Activated T-helper 17 cell treated with anti-CD3 and anti-CD28 coated beads, Interleukin-2, amount 50 U/mL, for 72 hours (primary cell): ENCODE measurements at regions not wholly inside any gene's neighbourhood (a gene's known extent, or its start where the extent isn't known, plus 50 kb on each side); places are given as distances from the start of the nearest gene placed in this dataset.
"Not testable (repeated sequence)": the region's sequence is repeated elsewhere in the genome, so short reads cannot be mapped to it uniquely, and the experiment has no call there.

Experiments
- ATAC-seq: fragments of 150-1000 bp; cut with Tn5 transposase; replicated peaks from 2 replicates; pipeline ENCODE4 v1.10.0; 2021; ENCODE audit warnings: mild to moderate bottlenecking, moderate library complexity
- H3K27ac Mint-ChIP-seq: one replicate; pipeline ENCODE4 v1.8.0; 2022; ENCODE audit warnings: mixed read lengths
- H3K27me3 Mint-ChIP-seq: one replicate; pipeline ENCODE4 v1.8.0; 2022; ENCODE audit warnings: mixed read lengths
- H3K36me3 Mint-ChIP-seq: one replicate; pipeline ENCODE4 v1.8.0; 2022; ENCODE audit warnings: low read depth, mild to moderate bottlenecking, mixed read lengths
- H3K4me1 Mint-ChIP-seq: one replicate; pipeline ENCODE4 v1.8.0; 2022; ENCODE audit warnings: mixed read lengths
- H3K4me3 Mint-ChIP-seq: one replicate; pipeline ENCODE4 v1.8.0; 2022; ENCODE audit warnings: mild to moderate bottlenecking, mixed read lengths
- H3K9me3 Mint-ChIP-seq: one replicate; pipeline ENCODE4 v1.8.0; 2022; ENCODE audit warnings: mixed read lengths

DNA sequence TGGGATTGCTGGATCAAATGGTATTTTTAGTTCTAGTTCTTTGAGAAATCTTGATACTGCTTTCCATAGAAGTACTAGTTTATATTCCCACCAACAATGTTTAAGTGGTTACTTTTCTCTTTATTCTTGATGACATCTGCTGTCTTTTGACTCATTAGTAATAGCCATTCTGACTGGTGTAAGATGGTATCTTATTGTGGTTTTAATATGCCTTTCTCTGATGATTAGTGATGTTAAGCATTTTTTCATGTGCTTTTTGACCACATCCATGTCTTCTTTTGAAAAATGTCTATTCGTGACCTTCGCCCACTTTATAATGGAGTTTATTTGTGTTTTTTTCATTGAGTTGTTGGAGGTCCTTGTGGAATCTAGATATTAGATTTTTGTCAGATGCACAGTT is 865.7 kb downstream of the SLC6A15 start:
- no peak for ATAC-seq
- Mint-ChIP-seq H3K27me3 (no peaks in the 10 kb centered on the region), H3K4me3 (no peak overlapping the region), H3K27ac (no peak overlapping the region), H3K36me3 (no peaks in the 10 kb centered on the region), H3K4me1 (no peaks in the 10 kb centered on the region), H3K9me3 (no peaks in the 10 kb centered on the region)

DNA sequence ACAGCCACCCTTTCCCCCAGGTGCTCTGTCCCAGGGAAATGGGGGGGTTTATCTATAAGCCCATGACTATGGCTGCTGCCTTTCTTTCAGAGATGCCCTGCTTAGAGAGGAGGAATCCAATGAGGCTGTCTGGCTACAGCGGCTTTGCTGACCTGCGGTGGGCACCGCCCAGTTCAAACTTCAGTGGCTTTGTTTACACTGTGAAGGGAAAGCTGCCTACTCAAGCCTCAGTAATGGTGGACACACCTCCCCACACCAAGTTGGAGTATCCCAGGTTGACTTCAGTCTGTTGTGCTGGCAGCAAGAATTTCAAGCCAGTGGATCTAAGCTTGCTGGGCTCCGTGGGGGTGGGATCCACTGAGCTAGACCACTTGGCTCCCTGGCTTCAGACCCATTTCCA is 869.2 kb downstream of the SLC6A15 start:
- Mint-ChIP-seq H3K4me1 (no peaks in the 10 kb centered on the region), H3K36me3 (no peaks in the 10 kb centered on the region), H3K27ac (no peak overlapping the region), H3K4me3 (no peak overlapping the region), H3K27me3 (no peaks in the 10 kb centered on the region), H3K9me3 (no peaks in the 10 kb centered on the region)
- no peak for ATAC-seq

DNA sequence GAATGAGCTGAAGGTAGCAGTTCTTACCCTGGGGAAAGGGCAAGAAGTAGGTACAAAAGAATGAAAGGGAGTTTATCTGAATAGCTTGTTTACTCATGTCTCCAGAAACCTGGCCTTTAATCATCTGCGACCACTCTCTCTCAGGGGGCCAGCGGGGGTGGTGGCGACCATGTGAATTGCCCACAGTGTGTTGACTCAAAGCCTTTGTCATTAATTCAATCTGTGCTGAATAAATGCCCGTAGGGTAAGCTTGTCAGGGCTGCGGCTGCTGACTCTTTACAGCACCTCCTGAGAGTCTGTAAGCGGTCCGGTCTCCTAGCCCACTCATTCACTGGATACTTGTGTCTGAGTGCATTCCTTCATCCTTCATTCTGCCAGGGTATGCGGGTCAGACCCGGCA is 874.4 kb downstream of the SLC6A15 start:
- Mint-ChIP-seq H3K27ac (no peak overlapping the region), H3K4me1 (no peaks in the 10 kb centered on the region)

GRCh38 chr12:84036912-84037311 is 875.7 kb downstream of the SLC6A15 start:
- ATAC-seq, result no peak
- Mint-ChIP-seq H3K27me3 (no peaks in the 10 kb centered on the region), H3K4me3 (no peak overlapping the region), H3K27ac (no peak overlapping the region), H3K36me3 (no peaks in the 10 kb centered on the region), H3K9me3 (no peaks in the 10 kb centered on the region), H3K4me1 (no peaks in the 10 kb centered on the region)

More for the DNA sequence above, 874.4 kb downstream of the SLC6A15 start:
- H3K27me3 Mint-ChIP-seq, result no peaks in the 10 kb centered on the region
- H3K4me3 Mint-ChIP-seq, result no peak overlapping the region
- H3K9me3 Mint-ChIP-seq, result no peaks in the 10 kb centered on the region
- no peak for ATAC-seq
- H3K36me3 Mint-ChIP-seq, result no peaks in the 10 kb centered on the region

DNA sequence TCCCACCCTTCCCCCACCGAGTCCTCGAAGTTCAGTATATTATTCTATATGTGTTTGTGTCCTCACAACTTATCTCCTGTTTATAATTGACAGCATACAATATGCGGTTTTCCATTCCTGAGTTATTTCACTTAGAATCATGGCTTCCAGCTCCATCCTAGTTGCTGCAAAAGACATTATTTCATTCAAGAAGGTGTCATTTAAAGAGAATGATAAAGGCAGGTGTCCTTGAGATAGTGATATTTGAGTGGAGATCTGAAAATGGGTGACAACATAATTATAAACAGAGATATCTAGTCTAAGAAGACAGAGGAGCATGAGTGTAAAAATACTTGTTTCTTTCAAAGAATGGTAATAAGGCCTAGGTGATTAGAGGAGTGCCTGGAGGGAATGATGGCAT is 876.8 kb downstream of the SLC6A15 start:
- Mint-ChIP-seq H3K27ac (no peak overlapping the region), H3K4me3 (no peak overlapping the region), H3K27me3 (no peaks in the 10 kb centered on the region), H3K4me1 (no peaks in the 10 kb centered on the region), H3K36me3 (no peaks in the 10 kb centered on the region), H3K9me3 (no peaks in the 10 kb centered on the region)
- ATAC-seq, result no peak

DNA sequence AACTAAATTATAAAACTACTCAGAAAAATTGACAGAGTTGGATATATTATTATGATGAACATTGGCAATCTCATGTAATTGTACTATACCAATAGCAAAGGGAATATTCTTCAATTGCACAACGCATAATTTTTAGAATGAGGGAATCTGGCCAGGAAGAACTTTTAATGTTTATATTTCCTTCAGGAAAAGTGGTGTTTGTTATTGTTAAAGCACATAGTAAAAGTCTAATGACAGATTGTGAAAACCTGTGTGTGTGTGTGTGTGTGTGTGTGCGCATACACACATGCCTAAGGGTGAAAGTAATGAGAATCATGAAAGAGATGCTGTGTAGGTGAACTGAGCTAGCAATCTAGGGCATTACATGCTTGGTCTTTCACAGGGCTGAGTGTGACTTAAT is 877.7 kb downstream of the SLC6A15 start:
- no peaks in the 10 kb centered on the region for H3K27me3 Mint-ChIP-seq
- ATAC-seq, result no peak
- no peaks in the 10 kb centered on the region for H3K36me3 Mint-ChIP-seq
- no peaks in the 10 kb centered on the region for H3K9me3 Mint-ChIP-seq
- no peak overlapping the region for H3K27ac Mint-ChIP-seq
- H3K4me1 Mint-ChIP-seq, result no peaks in the 10 kb centered on the region
- H3K4me3 Mint-ChIP-seq, result no peak overlapping the region

DNA sequence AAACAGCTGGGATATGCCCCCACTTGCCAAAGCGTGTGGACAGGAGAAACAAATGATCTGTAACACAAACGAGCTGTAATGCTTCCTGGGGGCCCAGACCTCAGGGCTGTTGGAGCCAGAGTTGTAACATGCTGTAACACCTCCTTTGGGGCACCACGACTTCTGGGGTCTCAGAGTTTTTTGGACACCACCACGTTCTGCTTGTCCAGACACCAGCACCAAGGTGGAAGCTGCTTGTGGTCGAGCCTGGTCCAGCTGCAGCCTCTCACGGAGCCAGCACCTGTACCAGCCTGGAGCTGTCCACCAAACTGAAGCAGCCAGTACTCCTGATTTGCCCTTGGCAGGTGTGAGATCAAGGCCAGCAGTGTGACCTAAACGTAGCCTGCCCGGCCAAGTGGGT is 879.4 kb downstream of the SLC6A15 start:
- peaks cover 4% of the 10 kb centered on the region for H3K9me3 Mint-ChIP-seq
- no peaks in the 10 kb centered on the region for H3K27me3 Mint-ChIP-seq
- no peak for ATAC-seq
- H3K4me3 Mint-ChIP-seq, result no peak overlapping the region
- H3K27ac Mint-ChIP-seq, result no peak overlapping the region
- H3K4me1 Mint-ChIP-seq, result no peaks in the 10 kb centered on the region
- no peaks in the 10 kb centered on the region for H3K36me3 Mint-ChIP-seq

DNA sequence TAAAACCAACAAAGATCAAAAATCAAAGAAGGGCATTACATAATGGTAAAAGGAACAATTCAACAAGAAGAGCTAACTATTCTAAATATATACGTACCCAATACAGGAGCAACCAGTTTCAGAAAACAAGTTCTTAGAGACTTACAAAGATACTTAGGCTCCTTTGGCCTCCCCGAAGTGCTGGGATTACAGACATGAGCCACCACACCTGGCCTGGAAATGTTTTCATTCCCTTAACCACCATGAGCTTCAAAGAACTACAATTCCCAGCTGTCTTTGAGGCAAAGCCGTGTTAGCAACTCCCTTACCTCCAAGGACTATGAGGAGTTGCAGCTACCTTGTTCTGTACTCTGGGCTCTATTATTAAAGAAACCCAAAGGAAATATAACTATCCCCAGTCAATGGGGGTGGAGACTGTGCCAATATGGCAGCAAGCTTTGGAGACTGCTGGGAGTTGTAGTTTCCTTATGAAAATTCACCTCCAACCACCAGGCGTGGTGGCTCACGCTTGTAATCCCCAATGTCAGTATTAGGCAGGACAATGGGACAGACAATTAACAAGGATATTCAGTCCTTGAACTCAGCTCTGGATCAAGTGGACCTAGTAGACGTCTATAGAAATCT is 893.9 kb downstream of the SLC6A15 start:
- not testable (repeated sequence) for ATAC-seq, H3K4me1 Mint-ChIP-seq, H3K27me3 Mint-ChIP-seq, H3K27ac Mint-ChIP-seq, H3K4me3 Mint-ChIP-seq, H3K36me3 Mint-ChIP-seq
- H3K9me3 Mint-ChIP-seq, result peaks cover 12% of the 10 kb centered on the region

GRCh38 chr12:84016956-84017355 is 895.6 kb downstream of the SLC6A15 start:
- peaks cover 18% of the 10 kb centered on the region for H3K9me3 Mint-ChIP-seq
- no peak for ATAC-seq
- H3K36me3 Mint-ChIP-seq, result no peaks in the 10 kb centered on the region
- H3K27me3 Mint-ChIP-seq, result no peaks in the 10 kb centered on the region
- no peak overlapping the region for H3K27ac Mint-ChIP-seq
- no peaks in the 10 kb centered on the region for H3K4me1 Mint-ChIP-seq
- H3K4me3 Mint-ChIP-seq, result no peak overlapping the region

- ATAC-seq, result no peak
- no peaks in the 10 kb centered on the region for H3K9me3 Mint-ChIP-seq
- no peaks in the 10 kb centered on the region for H3K4me1 Mint-ChIP-seq
- no peaks in the 10 kb centered on the region for H3K27me3 Mint-ChIP-seq
- no peak overlapping the region for H3K27ac Mint-ChIP-seq
- H3K4me3 Mint-ChIP-seq, result no peak overlapping the region
- no peaks in the 10 kb centered on the region for H3K36me3 Mint-ChIP-seq
These were observed 915.2 kb downstream of the SLC6A15 start for GRCh38 chr12:83997423-83997822.

- no peaks in the 10 kb centered on the region for H3K4me1 Mint-ChIP-seq
These were observed 915.9 kb downstream of the SLC6A15 start for GRCh38 chr12:83996671-83997070.

DNA sequence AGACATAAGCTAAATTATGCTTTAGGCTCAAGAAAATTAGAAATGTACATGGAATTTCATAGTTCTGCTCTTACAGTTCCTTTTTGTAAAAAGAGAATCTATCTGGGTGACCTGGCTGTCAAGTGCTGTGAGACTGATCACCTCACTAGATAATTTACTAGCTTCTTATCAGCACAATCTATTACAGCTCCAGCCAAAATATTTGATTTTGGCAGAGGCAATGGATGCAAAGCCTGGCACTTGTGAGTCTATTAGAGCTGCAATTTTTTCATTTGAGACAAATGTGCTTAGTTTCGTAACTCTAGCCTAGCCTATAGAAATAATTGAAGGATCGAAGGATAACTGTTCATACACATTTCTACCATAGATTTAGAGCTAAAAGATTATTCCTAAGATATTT is 927.5 kb downstream of the SLC6A15 start:
- Mint-ChIP-seq H3K9me3 (no peaks in the 10 kb centered on the region), H3K27me3 (no peaks in the 10 kb centered on the region), H3K4me1 (no peaks in the 10 kb centered on the region), H3K27ac (no peak overlapping the region), H3K4me3 (no peak overlapping the region), H3K36me3 (no peaks in the 10 kb centered on the region)
- no peak for ATAC-seq

More at GRCh38 chr12:83996671-83997070, 915.9 kb downstream of the SLC6A15 start:
- H3K4me3 Mint-ChIP-seq, result no peak overlapping the region
- H3K27ac Mint-ChIP-seq, result no peak overlapping the region
- H3K27me3 Mint-ChIP-seq, result no peaks in the 10 kb centered on the region
- H3K36me3 Mint-ChIP-seq, result no peaks in the 10 kb centered on the region
- H3K9me3 Mint-ChIP-seq, result no peaks in the 10 kb centered on the region
- no peak for ATAC-seq

DNA sequence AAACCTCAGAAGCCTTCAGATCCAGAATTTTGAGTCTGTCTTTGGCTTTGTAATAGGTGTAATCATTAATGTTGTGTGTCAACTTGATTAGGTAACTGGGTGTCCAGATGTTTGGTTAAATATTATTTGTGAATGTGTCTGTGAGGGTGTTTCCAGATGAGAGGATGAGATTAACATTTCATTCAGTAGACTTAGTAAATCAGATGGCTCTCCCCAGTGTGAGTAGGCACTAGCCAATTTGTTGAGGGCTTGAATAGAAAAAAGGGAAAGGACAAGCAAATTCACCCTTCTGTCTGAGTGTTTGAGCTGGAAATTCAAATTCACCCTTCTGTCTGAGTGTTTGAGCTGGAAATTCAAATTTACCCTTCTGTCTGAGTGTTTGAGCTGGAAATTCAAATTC is 932.2 kb downstream of the SLC6A15 start:
- ATAC-seq, result no peak
- no peaks in the 10 kb centered on the region for H3K4me1 Mint-ChIP-seq
- no peak overlapping the region for H3K27ac Mint-ChIP-seq
- peaks cover 6% of the 10 kb centered on the region for H3K9me3 Mint-ChIP-seq
- no peak overlapping the region for H3K4me3 Mint-ChIP-seq
- no peaks in the 10 kb centered on the region for H3K27me3 Mint-ChIP-seq
- H3K36me3 Mint-ChIP-seq, result no peaks in the 10 kb centered on the region

- H3K4me1 Mint-ChIP-seq, result no peaks in the 10 kb centered on the region
- H3K27ac Mint-ChIP-seq, result no peak overlapping the region
- no peak overlapping the region for H3K4me3 Mint-ChIP-seq
- H3K9me3 Mint-ChIP-seq, result peaks cover 6% of the 10 kb centered on the region
- no peak for ATAC-seq
- H3K27me3 Mint-ChIP-seq, result no peaks in the 10 kb centered on the region
- no peaks in the 10 kb centered on the region for H3K36me3 Mint-ChIP-seq
These were observed 932.8 kb downstream of the SLC6A15 start for GRCh38 chr12:83979785-83980184.

GRCh38 chr12:83971781-83972180 is 940.8 kb downstream of the SLC6A15 start:
- no peaks in the 10 kb centered on the region for H3K27me3 Mint-ChIP-seq
- H3K9me3 Mint-ChIP-seq, result no peaks in the 10 kb centered on the region

DNA sequence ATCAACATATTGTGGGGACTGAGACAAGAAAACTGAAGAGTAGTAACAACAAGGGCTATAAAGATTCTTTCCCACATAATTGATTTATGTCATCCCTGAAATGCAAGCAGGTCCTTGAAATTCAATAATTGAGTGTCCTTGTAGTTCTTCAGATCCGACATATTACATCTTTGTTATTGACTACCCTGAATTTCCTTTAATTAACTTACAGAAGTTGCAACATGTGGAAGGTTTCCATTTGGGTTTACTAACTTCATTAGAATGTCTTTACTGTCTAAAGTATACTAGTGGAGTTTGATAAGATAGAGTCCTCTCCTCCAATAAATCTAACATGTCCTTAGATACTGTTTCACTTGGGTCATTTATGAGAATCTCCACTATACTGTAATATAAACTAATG is 951.8 kb downstream of the SLC6A15 start:
- ATAC-seq, result no peak
- no peak overlapping the region for H3K27ac Mint-ChIP-seq
- H3K27me3 Mint-ChIP-seq, result no peaks in the 10 kb centered on the region
- no peaks in the 10 kb centered on the region for H3K36me3 Mint-ChIP-seq
- H3K4me3 Mint-ChIP-seq, result no peak overlapping the region
- H3K4me1 Mint-ChIP-seq, result no peaks in the 10 kb centered on the region
- H3K9me3 Mint-ChIP-seq, result no peaks in the 10 kb centered on the region

More at GRCh38 chr12:83971781-83972180, 940.8 kb downstream of the SLC6A15 start:
- Mint-ChIP-seq H3K4me3 (no peak overlapping the region), H3K4me1 (no peaks in the 10 kb centered on the region), H3K36me3 (no peaks in the 10 kb centered on the region), H3K27ac (no peak overlapping the region)
- no peak for ATAC-seq
